Prostate gland (tissue), 2 donors: ENCODE measurements at regions not wholly inside any gene's neighbourhood (a gene's known extent, or its start where the extent isn't known, plus 50 kb on each side); places are given as distances from the start of the nearest gene placed in this dataset.

Experiments used
- CTCF ChIP-seq, 4 experiments: fragments of 200-600 bp in 2 of 4; fragments of 450-650 bp in 2 of 4; sonication (generic) in 2 of 4; IDR thresholded peaks; 1 replicate in 3 of 4; 2 replicates in 1 of 4; pipeline ENCODE4 v1.5.1; 2016 to 2019; ENCODE audit warnings: antibody characterized with exemption in 4 of 4, mild to moderate bottlenecking in 2 of 4, moderate library complexity in 2 of 4
- POLR2AphosphoS5 ChIP-seq: sonication (generic); formaldehyde crosslinking; IDR thresholded peaks from one replicate; pipeline ENCODE4 v1.6.1; 2017; ENCODE audit warnings: antibody characterized with exemption

- no peak for TF ChIP-seq CTCF (IDR thresholded peaks at IDR 0.05)
- TF ChIP-seq POLR2AphosphoS5: no peak
These were observed 180.4 kb downstream of the GAS1 start for GRCh38 chr9:86766912-86767311.
